Transverse colon (tissue), 4 donors: ENCODE measurements at regions not wholly inside any gene's neighbourhood (a gene's known extent, or its start where the extent isn't known, plus 50 kb on each side); places are given as distances from the start of the nearest gene placed in this dataset.

Experiments
- CTCF ChIP-seq, 5 experiments: fragments of 200-600 bp in 3 of 5; fragments of 450-650 bp in 2 of 5; sonication (generic) in 3 of 5; IDR thresholded peaks; 1 replicate in 2 of 5; 2 replicates in 3 of 5; pipeline ENCODE4 v1.5.1; 2016 to 2017; ENCODE audit warnings: antibody characterized with exemption in 5 of 5, inconsistent platforms in 3 of 5, mild to moderate bottlenecking in 2 of 5, moderate library complexity in 1 of 5
- EP300 ChIP-seq: sonication (generic); formaldehyde crosslinking; IDR thresholded peaks from one replicate; pipeline ENCODE4 v1.6.1; 2017; ENCODE audit warnings: antibody characterized with exemption, low read depth
- POLR2A ChIP-seq: fragments of 450-650 bp; IDR thresholded peaks from one replicate; pipeline ENCODE4 v1.6.1; 2016; ENCODE audit warnings: antibody characterized with exemption, mild to moderate bottlenecking, moderate library complexity
- POLR2AphosphoS5 ChIP-seq, 3 donors: sonication (generic); formaldehyde crosslinking; IDR thresholded peaks; one replicate each; pipeline ENCODE4 v1.6.1; 2016; ENCODE audit warnings: antibody characterized with exemption in 3 of 3

GRCh38 chr3:112757197-112757596, 89.5 kb downstream of the CD200R1L start:
- no peak for TF ChIP-seq POLR2AphosphoS5 (IDR thresholded peaks at IDR 0.05)
- TF ChIP-seq CTCF (IDR thresholded peaks at IDR 0.05): no peak
- TF ChIP-seq POLR2A: no peak
- no peak for TF ChIP-seq EP300
